ENCODE measurements at regions not wholly inside any gene's neighbourhood (a gene's known extent, or its start where the extent isn't known, plus 50 kb on each side); places are given as distances from the start of the nearest gene placed in this dataset.

DNA sequence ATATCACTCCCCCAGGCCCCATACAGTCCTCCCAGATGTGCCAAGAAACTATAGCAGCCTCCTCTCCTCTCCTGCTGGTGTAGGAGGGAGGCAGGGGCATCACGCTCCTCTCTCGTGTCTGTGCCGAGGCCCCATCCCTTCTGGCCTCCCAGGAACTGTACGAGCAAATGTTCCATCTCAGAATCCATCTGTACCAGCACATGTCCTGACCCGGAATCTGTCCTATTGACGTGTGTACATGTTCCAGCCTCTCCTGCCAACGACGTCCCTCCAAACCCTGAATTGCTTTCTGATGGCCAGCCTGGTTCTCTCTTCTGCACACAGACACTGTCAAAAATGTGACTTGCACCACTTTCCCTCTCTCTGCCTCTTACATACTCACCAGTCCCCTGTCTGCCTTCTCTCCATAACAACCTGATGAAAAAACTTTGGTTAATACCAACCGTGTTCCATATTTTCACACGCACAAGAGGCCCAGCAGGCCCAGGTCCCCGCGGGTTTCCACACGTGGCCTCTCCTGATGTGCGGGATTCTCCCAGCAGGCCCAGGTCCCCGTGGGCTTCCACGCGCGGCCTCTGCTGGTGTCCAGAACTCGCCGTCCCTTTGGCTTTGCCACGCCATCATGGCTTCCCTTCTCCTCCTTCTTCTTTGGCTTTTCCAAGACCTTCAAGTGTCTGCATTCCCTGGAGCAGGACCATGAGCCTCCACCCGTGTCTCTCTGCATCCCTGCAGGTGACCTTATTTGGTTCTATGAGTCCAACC, 125.2 kb upstream of the THBS2 start:
- no peak overlapping the region for H3K4me3 ChIP-seq (ENCODE audit: extremely low read depth, insufficient read depth, low read length, poor library complexity, severe bottlenecking)
- H3K9me3 ChIP-seq (ENCODE audit: control insufficient read depth, low read length) = peaks cover 6% of the 10 kb centered on the region
- WGBS, 2 experiments (ENCODE audit: insufficient coverage in 2 of 2) = 92% methylated on average over 17 to 22 of the region's 22 CpGs
- H3K4me1 ChIP-seq (ENCODE audit: control insufficient read depth, insufficient read depth, low read length, poor library complexity, severe bottlenecking) = no peaks in the 10 kb centered on the region
- no peak overlapping the region for H3K27ac ChIP-seq (ENCODE audit: low read depth, low read length, severe bottlenecking)
- no peaks in the 10 kb centered on the region for H3K36me3 ChIP-seq (ENCODE audit: control insufficient read depth, insufficient read depth, low read length)

- WGBS, 2 experiments (ENCODE audit: insufficient coverage in 2 of 2) = 95 to 96% methylated on average over 6 of the region's 10 CpGs
- Histone ChIP-seq H3K27ac (ENCODE audit: low read depth, low read length, severe bottlenecking) (no peak overlapping the region), H3K4me3 (ENCODE audit: extremely low read depth, insufficient read depth, low read length, poor library complexity, severe bottlenecking) (no peak overlapping the region), H3K36me3 (ENCODE audit: control insufficient read depth, insufficient read depth, low read length) (no peaks in the 10 kb centered on the region), H3K4me1 (ENCODE audit: control insufficient read depth, insufficient read depth, low read length, poor library complexity, severe bottlenecking) (no peaks in the 10 kb centered on the region), H3K9me3 (ENCODE audit: control insufficient read depth, low read length) (no peaks in the 10 kb centered on the region)
These were observed 122.8 kb upstream of the THBS2 start for GRCh38 chr6:169376458-169376857.

DNA sequence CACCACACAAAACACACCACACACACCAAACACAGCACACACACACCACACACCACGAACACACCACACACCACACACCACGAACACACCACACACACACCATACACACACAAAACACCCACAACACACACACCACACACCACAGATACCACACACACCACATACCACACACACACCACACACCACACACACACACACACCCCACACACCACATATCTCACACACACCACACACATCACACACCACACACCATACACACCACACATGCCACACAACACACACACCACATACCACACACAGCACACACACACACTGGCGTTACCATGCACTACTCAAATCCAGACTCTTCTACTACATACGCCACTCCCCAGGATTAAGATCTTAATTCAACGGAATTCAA, 118.9 kb upstream of the THBS2 start:
- WGBS, 2 experiments (ENCODE audit: insufficient coverage in 2 of 2) = 87 to 100% methylated on average over 2 to 3 of the region's 5 CpGs
- H3K9me3 ChIP-seq (ENCODE audit: control insufficient read depth, low read length) = no peaks in the 10 kb centered on the region
- no peak overlapping the region for H3K4me3 ChIP-seq (ENCODE audit: extremely low read depth, insufficient read depth, low read length, poor library complexity, severe bottlenecking)
- H3K27ac ChIP-seq (ENCODE audit: low read depth, low read length, severe bottlenecking) = no peak overlapping the region
- H3K36me3 ChIP-seq (ENCODE audit: control insufficient read depth, insufficient read depth, low read length) = no peaks in the 10 kb centered on the region
- no peaks in the 10 kb centered on the region for H3K4me1 ChIP-seq (ENCODE audit: control insufficient read depth, insufficient read depth, low read length, poor library complexity, severe bottlenecking)

GRCh38 chr6:169371344-169372127, 117.9 kb upstream of the THBS2 start:
- no peak overlapping the region for H3K4me3 ChIP-seq (ENCODE audit: extremely low read depth, insufficient read depth, low read length, poor library complexity, severe bottlenecking)
- H3K4me1 ChIP-seq (ENCODE audit: control insufficient read depth, insufficient read depth, low read length, poor library complexity, severe bottlenecking) = no peaks in the 10 kb centered on the region
- H3K36me3 ChIP-seq (ENCODE audit: control insufficient read depth, insufficient read depth, low read length) = no peaks in the 10 kb centered on the region
- 80 to 84% methylated on average over 11 of the region's 12 CpGs for WGBS, 2 experiments (ENCODE audit: insufficient coverage in 2 of 2)
- no peak overlapping the region for H3K27ac ChIP-seq (ENCODE audit: low read depth, low read length, severe bottlenecking)
- no peaks in the 10 kb centered on the region for H3K9me3 ChIP-seq (ENCODE audit: control insufficient read depth, low read length)

DNA sequence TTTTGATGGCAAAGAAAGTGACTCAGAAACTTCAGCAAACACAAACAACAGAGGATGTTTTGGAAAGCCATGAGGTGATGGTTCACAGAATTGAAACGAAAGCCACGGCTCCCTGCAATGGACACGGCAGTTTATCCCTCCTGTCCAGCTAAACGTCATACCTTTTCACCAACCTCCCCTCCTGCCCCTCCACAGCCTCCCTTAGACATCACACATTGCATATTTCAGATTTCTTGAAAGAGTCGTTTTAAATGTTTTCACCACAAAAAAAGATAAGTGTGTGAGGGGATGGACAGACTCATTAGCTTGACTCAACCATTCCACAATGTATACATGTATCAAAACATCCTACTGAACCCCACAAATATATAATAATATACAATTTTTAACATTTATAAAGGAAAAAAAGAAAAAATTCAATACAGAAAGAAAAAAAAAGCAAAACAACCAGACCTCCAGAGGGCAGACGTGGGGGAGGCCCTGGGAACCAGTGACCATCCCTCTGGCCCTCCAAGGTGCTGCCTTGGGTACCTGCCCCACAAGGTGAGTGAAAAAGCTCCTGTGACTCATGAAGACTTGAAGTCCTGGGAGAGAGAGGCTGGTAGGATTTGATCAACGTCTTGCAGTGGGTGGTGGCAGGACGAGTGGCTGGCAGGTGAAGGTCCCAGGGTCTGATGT, 117.2 kb upstream of the THBS2 start:
- WGBS, 2 experiments (ENCODE audit: insufficient coverage in 2 of 2) = 81% methylated on average over 5 to 6 of the region's 8 CpGs
- H3K4me1 ChIP-seq (ENCODE audit: control insufficient read depth, insufficient read depth, low read length, poor library complexity, severe bottlenecking) = no peaks in the 10 kb centered on the region
- no peak overlapping the region for H3K4me3 ChIP-seq (ENCODE audit: extremely low read depth, insufficient read depth, low read length, poor library complexity, severe bottlenecking)
- H3K9me3 ChIP-seq (ENCODE audit: control insufficient read depth, low read length) = no peaks in the 10 kb centered on the region
- H3K36me3 ChIP-seq (ENCODE audit: control insufficient read depth, insufficient read depth, low read length) = no peaks in the 10 kb centered on the region
- H3K27ac ChIP-seq (ENCODE audit: low read depth, low read length, severe bottlenecking) = no peak overlapping the region

GRCh38 chr6:169370054-169370453, 116.4 kb upstream of the THBS2 start:
- 83 to 86% methylated on average over 7 to 10 of the region's 10 CpGs for WGBS, 2 experiments (ENCODE audit: insufficient coverage in 2 of 2)
- H3K4me3 ChIP-seq (ENCODE audit: extremely low read depth, insufficient read depth, low read length, poor library complexity, severe bottlenecking) = no peak overlapping the region
- H3K9me3 ChIP-seq (ENCODE audit: control insufficient read depth, low read length) = no peaks in the 10 kb centered on the region
- no peaks in the 10 kb centered on the region for H3K4me1 ChIP-seq (ENCODE audit: control insufficient read depth, insufficient read depth, low read length, poor library complexity, severe bottlenecking)
- no peaks in the 10 kb centered on the region for H3K36me3 ChIP-seq (ENCODE audit: control insufficient read depth, insufficient read depth, low read length)
- H3K27ac ChIP-seq (ENCODE audit: low read depth, low read length, severe bottlenecking) = no peak overlapping the region

GRCh38 chr6:169368200-169368599, 114.6 kb upstream of the THBS2 start:
- H3K4me1 ChIP-seq (ENCODE audit: control insufficient read depth, insufficient read depth, low read length, poor library complexity, severe bottlenecking) = no peaks in the 10 kb centered on the region
- no peaks in the 10 kb centered on the region for H3K9me3 ChIP-seq (ENCODE audit: control insufficient read depth, low read length)
- WGBS, 2 experiments (ENCODE audit: insufficient coverage in 2 of 2) = 91 to 95% methylated on average over 10 of the region's 11 CpGs
- no peak overlapping the region for H3K27ac ChIP-seq (ENCODE audit: low read depth, low read length, severe bottlenecking)
- no peak overlapping the region for H3K4me3 ChIP-seq (ENCODE audit: extremely low read depth, insufficient read depth, low read length, poor library complexity, severe bottlenecking)
- H3K36me3 ChIP-seq (ENCODE audit: control insufficient read depth, insufficient read depth, low read length) = no peaks in the 10 kb centered on the region

- Histone ChIP-seq H3K4me3 (ENCODE audit: extremely low read depth, insufficient read depth, low read length, poor library complexity, severe bottlenecking) (no peak overlapping the region), H3K36me3 (ENCODE audit: control insufficient read depth, insufficient read depth, low read length) (no peaks in the 10 kb centered on the region), H3K27ac (ENCODE audit: low read depth, low read length, severe bottlenecking) (no peak overlapping the region), H3K9me3 (ENCODE audit: control insufficient read depth, low read length) (no peaks in the 10 kb centered on the region), H3K4me1 (ENCODE audit: control insufficient read depth, insufficient read depth, low read length, poor library complexity, severe bottlenecking) (no peaks in the 10 kb centered on the region)
- WGBS, 2 experiments (ENCODE audit: insufficient coverage in 2 of 2) = 89 to 92% methylated on average over 7 of the region's 7 CpGs
These were observed 113.9 kb upstream of the THBS2 start for GRCh38 chr6:169367507-169367906.

DNA sequence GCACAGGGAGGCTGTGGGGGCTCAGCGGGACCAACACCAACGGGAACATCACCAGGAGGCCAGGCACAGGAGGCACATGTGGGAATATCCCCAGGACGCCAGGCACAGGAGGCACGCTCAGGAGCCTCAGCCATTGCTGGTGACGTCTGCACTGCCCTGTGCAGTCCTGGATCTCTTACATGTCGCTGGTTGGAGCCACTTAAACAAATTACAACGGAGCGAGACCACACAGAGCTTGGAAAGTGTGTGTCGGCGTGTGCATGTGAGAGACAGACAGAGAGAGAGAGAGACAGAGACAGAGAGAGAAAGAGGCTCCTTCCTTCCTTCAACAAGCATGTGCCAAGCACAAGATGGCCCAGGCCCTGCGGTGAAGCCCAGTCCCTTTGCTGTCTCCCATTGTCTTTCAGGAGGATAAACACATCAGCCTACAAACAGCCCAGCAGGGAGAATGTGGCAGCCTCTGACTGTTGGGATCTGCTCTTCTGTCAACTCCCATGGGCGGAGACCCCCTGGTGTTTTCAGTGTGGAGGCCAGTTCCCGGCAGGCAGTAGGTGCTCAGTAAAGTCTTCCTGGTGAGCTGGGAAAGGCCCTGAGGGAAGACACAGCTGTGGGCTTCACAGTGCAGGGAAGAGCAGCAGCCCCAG, 112.7 kb upstream of the THBS2 start:
- no peaks in the 10 kb centered on the region for H3K36me3 ChIP-seq (ENCODE audit: control insufficient read depth, insufficient read depth, low read length)
- no peak overlapping the region for H3K27ac ChIP-seq (ENCODE audit: low read depth, low read length, severe bottlenecking)
- no peaks in the 10 kb centered on the region for H3K4me1 ChIP-seq (ENCODE audit: control insufficient read depth, insufficient read depth, low read length, poor library complexity, severe bottlenecking)
- no peak overlapping the region for H3K4me3 ChIP-seq (ENCODE audit: extremely low read depth, insufficient read depth, low read length, poor library complexity, severe bottlenecking)
- 85 to 88% methylated on average over 12 to 13 of the region's 13 CpGs for WGBS, 2 experiments (ENCODE audit: insufficient coverage in 2 of 2)
- H3K9me3 ChIP-seq (ENCODE audit: control insufficient read depth, low read length) = no peaks in the 10 kb centered on the region

GRCh38 chr6:169365567-169366257, 112.1 kb upstream of the THBS2 start:
- no peaks in the 10 kb centered on the region for H3K36me3 ChIP-seq (ENCODE audit: control insufficient read depth, insufficient read depth, low read length)

More at GRCh38 chr6:169365567-169366257, 112.1 kb upstream of the THBS2 start:
- Histone ChIP-seq H3K9me3 (ENCODE audit: control insufficient read depth, low read length) (no peaks in the 10 kb centered on the region), H3K4me3 (ENCODE audit: extremely low read depth, insufficient read depth, low read length, poor library complexity, severe bottlenecking) (no peak overlapping the region), H3K4me1 (ENCODE audit: control insufficient read depth, insufficient read depth, low read length, poor library complexity, severe bottlenecking) (no peaks in the 10 kb centered on the region), H3K27ac (ENCODE audit: low read depth, low read length, severe bottlenecking) (no peak overlapping the region)
- WGBS, 2 experiments (ENCODE audit: insufficient coverage in 2 of 2) = 83 to 91% methylated on average over 11 to 12 of the region's 13 CpGs
